ENCODE measurements at regions not wholly inside any gene's neighbourhood (a gene's known extent, or its start where the extent isn't known, plus 50 kb on each side); places are given as distances from the start of the nearest gene placed in this dataset.

GRCh38 chr11:92659793-92660192 lies 309.7 kb upstream of the MTNR1B start:
- H4K20me1 ChIP-seq (ENCODE audit: insufficient read depth), result no peaks in the 10 kb centered on the region
- H3K4me1 ChIP-seq (ENCODE audit: low read depth, poor library complexity, severe bottlenecking), result no peaks in the 10 kb centered on the region
- no peaks in the 10 kb centered on the region for H3K36me3 ChIP-seq (ENCODE audit: insufficient read depth)
- no peaks in the 10 kb centered on the region for H3K27me3 ChIP-seq (ENCODE audit: insufficient read depth, low read depth)
- H3K4me3 ChIP-seq (IDR thresholded peaks at IDR 0.05; ENCODE audit: insufficient read depth, low read depth, low read length), result no peak overlapping the region
- no peaks in the 10 kb centered on the region for H3K79me2 ChIP-seq (ENCODE audit: insufficient read depth, low read depth)
- no peak overlapping the region for H3K27ac ChIP-seq
- no peak overlapping the region for H3K4me2 ChIP-seq
- H2AFZ ChIP-seq (ENCODE audit: low read depth), result no peak overlapping the region
- no peak overlapping the region for H3K9ac ChIP-seq
- TF ChIP-seq CTCF (conservative IDR thresholded peaks at IDR 0.05; ENCODE audit: low read depth, low read length), result no peak

- Histone ChIP-seq H3K79me2 (ENCODE audit: insufficient read depth, low read depth) (no peaks in the 10 kb centered on the region), H3K4me1 (ENCODE audit: low read depth, poor library complexity, severe bottlenecking) (no peaks in the 10 kb centered on the region), H4K20me1 (ENCODE audit: insufficient read depth) (no peaks in the 10 kb centered on the region), H3K4me3 (IDR thresholded peaks at IDR 0.05; ENCODE audit: insufficient read depth, low read depth, low read length) (no peak overlapping the region), H3K9ac (no peak overlapping the region), H3K27me3 (ENCODE audit: insufficient read depth, low read depth) (no peaks in the 10 kb centered on the region), H2AFZ (ENCODE audit: low read depth) (no peak overlapping the region), H3K4me2 (no peak overlapping the region), H3K27ac (no peak overlapping the region), H3K36me3 (ENCODE audit: insufficient read depth) (no peaks in the 10 kb centered on the region)
- TF ChIP-seq CTCF (conservative IDR thresholded peaks at IDR 0.05; ENCODE audit: low read depth, low read length), result no peak
Measured at GRCh38 chr11:92662601-92663360, 306.7 kb upstream of the MTNR1B start.

GRCh38 chr11:92663539-92663938 lies 305.9 kb upstream of the MTNR1B start:
- H4K20me1 ChIP-seq (ENCODE audit: insufficient read depth), result no peaks in the 10 kb centered on the region
- no peaks in the 10 kb centered on the region for H3K4me1 ChIP-seq (ENCODE audit: low read depth, poor library complexity, severe bottlenecking)
- no peaks in the 10 kb centered on the region for H3K36me3 ChIP-seq (ENCODE audit: insufficient read depth)
- H3K4me3 ChIP-seq (IDR thresholded peaks at IDR 0.05; ENCODE audit: insufficient read depth, low read depth, low read length), result no peak overlapping the region
- no peak for TF ChIP-seq CTCF (conservative IDR thresholded peaks at IDR 0.05; ENCODE audit: low read depth, low read length)
- H3K9ac ChIP-seq, result no peak overlapping the region
- H2AFZ ChIP-seq (ENCODE audit: low read depth), result no peak overlapping the region
- no peak overlapping the region for H3K4me2 ChIP-seq
- no peaks in the 10 kb centered on the region for H3K27me3 ChIP-seq (ENCODE audit: insufficient read depth, low read depth)
- H3K27ac ChIP-seq, result no peak overlapping the region
- H3K79me2 ChIP-seq (ENCODE audit: insufficient read depth, low read depth), result no peaks in the 10 kb centered on the region

GRCh38 chr11:92667486-92668152 lies 301.8 kb upstream of the MTNR1B start:
- no peak overlapping the region for H3K27ac ChIP-seq
- no peaks in the 10 kb centered on the region for H3K27me3 ChIP-seq (ENCODE audit: insufficient read depth, low read depth)
- H3K4me3 ChIP-seq (IDR thresholded peaks at IDR 0.05; ENCODE audit: insufficient read depth, low read depth, low read length), result no peak overlapping the region
- H4K20me1 ChIP-seq (ENCODE audit: insufficient read depth), result no peaks in the 10 kb centered on the region
- H3K9ac ChIP-seq, result no peak overlapping the region
- no peaks in the 10 kb centered on the region for H3K4me1 ChIP-seq (ENCODE audit: low read depth, poor library complexity, severe bottlenecking)
- no peaks in the 10 kb centered on the region for H3K79me2 ChIP-seq (ENCODE audit: insufficient read depth, low read depth)
- TF ChIP-seq CTCF (conservative IDR thresholded peaks at IDR 0.05; ENCODE audit: low read depth, low read length), result no peak
- H3K36me3 ChIP-seq (ENCODE audit: insufficient read depth), result no peaks in the 10 kb centered on the region
- no peak overlapping the region for H2AFZ ChIP-seq (ENCODE audit: low read depth)
- H3K4me2 ChIP-seq, result no peak overlapping the region
